ENCODE measurements at regions not wholly inside any gene's neighbourhood (a gene's known extent, or its start where the extent isn't known, plus 50 kb on each side); places are given as distances from the start of the nearest gene placed in this dataset.
A peak's percentile ranks its signal among the peaks of the same experiment; 100 is the strongest.
"Not testable (repeated sequence)": the region's sequence is repeated elsewhere in the genome, so short reads cannot be mapped to it uniquely, and the experiment has no call there.

DNA sequence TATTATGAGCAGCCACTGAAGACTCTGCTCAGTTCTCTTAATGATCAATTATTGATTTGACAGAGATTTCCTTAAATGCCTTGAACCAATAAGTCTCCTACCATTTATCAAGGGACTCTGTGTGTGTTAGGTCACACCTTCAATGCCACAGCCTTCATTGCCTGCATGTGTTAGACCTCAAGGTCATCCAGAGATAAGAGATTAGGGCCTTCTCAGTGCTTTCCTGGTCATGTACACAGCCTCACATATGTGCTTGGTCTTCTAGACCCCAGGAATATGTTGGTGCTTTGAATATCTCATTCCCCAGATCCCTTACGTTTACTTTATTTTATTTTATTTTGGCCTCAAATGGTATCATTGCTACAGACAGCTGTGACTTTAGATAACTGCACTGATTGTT, 93.0 kb upstream of the CTAGE1 start:
- ATAC-seq (replicated peaks in 6 of 8): no peak
- Histone ChIP-seq H3K4me3 (no peak overlapping the region), H3K4me1 (replicated peaks in 1 of 2) (no peaks in the 10 kb centered on the region), H3K27ac (no peak overlapping the region)
- 20 to 100% (median 78%) methylated on average over 1 of the region's 1 CpG; no CpG with 5 or more reads in 2 of the 10 experiments for WGBS, 10 experiments
- in situ Hi-C loops (cut with MboI; ENCODE audit: low pct_unique_long_range_greater_than_20kb in 2 of 9, low sequenced_read_pairs in 9 of 9, unreplicated experiment in 9 of 9): no loop called here

DNA sequence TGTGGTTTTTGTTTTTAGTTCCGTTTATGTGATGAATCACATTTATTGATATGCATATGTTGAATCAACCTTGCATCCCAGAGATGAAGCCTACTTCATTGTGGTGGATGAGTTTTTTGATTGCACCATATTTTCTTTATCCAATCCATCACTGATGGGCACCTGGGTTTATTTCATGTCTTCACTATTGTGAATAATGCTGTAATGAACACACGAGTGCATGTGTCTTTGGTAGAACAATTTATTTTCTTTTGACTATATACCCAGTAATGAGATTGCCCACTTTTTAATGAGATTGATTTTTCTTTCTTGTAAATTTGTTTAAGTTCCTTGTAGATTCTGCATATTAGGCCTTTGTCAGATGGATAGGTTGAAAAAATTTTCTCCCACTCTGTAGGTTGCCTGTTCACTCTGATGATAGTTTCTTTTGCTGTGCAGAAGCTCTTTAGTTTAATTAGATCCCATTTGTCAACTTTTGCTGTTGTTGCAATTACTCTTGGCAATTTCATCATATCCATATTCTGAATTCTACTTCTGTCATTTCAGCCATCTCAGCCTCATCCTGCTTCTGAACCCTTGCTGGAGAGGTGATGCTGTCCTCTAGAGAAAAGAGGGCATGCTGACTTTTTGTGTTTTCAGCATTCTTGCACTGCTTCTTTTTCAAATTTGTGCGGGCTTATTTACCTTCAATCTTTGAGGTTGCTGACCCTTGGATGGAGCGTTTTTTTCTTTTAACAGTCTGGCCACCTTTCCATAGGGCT, 96.2 kb upstream of the CTAGE1 start:
- 18 to 100% (median 82%) methylated on average over 1 to 4 of the region's 4 CpGs for whole genome bisulfite sequencing, 10 experiments
- ATAC-seq (replicated peaks in 6 of 8): peak in 3 of 8 experiments; percentile 59 to 76 (median 73)
- Histone ChIP-seq H3K27ac (no peak overlapping the region), H3K4me3 (no peak overlapping the region), H3K4me1 (replicated peaks in 1 of 2) (no peaks in the 10 kb centered on the region)
- in situ Hi-C loops (cut with MboI; ENCODE audit: low pct_unique_long_range_greater_than_20kb in 2 of 9, low sequenced_read_pairs in 9 of 9, unreplicated experiment in 9 of 9): no loop called here

DNA sequence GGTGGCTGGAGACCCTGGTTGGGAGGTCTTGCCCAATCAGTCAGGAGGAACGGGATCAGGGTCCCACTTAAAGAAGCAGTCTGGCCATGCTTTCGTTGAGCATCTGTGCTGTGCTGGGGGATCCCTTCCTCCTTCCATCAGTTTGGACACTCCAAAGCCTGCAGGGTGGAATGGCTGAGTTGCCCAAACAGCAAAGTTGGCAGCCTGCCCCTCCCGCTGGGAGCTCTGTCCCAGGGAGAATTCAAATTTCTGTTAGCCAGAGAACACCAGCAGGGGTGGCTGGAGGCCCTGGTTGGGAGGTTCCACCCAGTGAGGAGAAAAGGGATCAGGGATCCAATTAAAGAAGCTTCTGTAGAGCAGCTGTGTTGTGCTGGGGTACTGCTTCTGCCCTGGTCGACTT, 96.9 kb upstream of the CTAGE1 start:
- no peak for ATAC-seq (replicated peaks in 6 of 8)
- no peaks in the 10 kb centered on the region for H3K4me1 ChIP-seq (replicated peaks in 1 of 2)
- in situ Hi-C loops (cut with MboI; ENCODE audit: low pct_unique_long_range_greater_than_20kb in 2 of 9, low sequenced_read_pairs in 9 of 9, unreplicated experiment in 9 of 9): no loop called here
- H3K27ac ChIP-seq: no peak overlapping the region
- H3K4me3 ChIP-seq: no peak overlapping the region
- 80 to 100% (median 88%) methylated on average over 1 to 3 of the region's 4 CpGs; no CpG with 5 or more reads in 6 of the 10 experiments for WGBS, 10 experiments

DNA sequence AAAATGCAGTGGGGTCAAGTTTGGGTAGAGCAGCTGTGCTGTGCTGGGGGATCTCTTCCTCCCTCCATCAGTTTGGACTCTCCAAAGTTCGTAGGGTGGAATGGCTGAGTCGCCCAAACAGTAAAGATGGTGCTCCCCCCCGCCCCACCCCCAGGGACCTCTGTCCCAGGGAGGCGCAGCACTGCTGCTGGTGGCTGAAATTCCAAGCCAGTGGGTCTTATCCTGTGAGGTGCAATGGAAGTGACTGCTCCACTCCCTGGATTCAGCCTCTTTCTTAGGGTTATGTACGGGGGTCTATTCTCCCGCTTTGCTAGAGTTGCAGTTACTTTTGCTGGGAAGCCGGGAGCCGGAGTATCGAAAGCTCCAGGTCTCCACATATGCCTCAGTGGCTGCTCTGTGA, 97.5 kb upstream of the CTAGE1 start:
- no peaks in the 10 kb centered on the region for H3K4me1 ChIP-seq (replicated peaks in 1 of 2)
- ATAC-seq (replicated peaks in 6 of 8): no peak
- in situ Hi-C loops (cut with MboI; ENCODE audit: low pct_unique_long_range_greater_than_20kb in 2 of 9, low sequenced_read_pairs in 9 of 9, unreplicated experiment in 9 of 9): no loop called here
- H3K4me3 ChIP-seq: no peak overlapping the region
- 0 to 100% (median 100%) methylated on average over 1 to 4 of the region's 9 CpGs; no CpG with 5 or more reads in 7 of the 10 experiments for WGBS, 10 experiments
- H3K27ac ChIP-seq: no peak overlapping the region

DNA sequence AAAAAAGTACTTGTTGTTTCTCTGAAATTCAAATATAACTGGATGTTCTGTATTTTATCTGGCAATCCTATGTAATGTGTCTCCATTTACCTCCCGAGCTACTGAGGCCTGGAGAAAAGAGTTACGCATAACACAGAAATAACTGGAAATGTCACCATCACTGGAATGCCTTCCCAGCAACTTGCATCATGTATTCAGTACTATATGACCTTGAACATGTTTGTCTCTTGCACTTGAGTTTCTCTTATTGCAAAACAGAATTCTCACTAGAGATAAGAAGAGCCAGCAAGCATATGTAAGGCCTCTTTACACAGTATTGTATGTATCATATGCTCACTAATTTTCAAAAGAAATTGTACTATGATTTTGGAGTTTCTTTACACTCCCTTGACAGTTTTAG, 99.6 kb upstream of the CTAGE1 start:
- no peaks in the 10 kb centered on the region for H3K4me1 ChIP-seq (replicated peaks in 1 of 2)
- H3K4me3 ChIP-seq: no peak overlapping the region
- ATAC-seq (replicated peaks in 6 of 8): no peak
- no peak overlapping the region for H3K27ac ChIP-seq
- in situ Hi-C loops (cut with MboI; ENCODE audit: low pct_unique_long_range_greater_than_20kb in 2 of 9, low sequenced_read_pairs in 9 of 9, unreplicated experiment in 9 of 9): no loop called here
- WGBS, 10 experiments: 67 to 94% (median 88%) methylated on average over 1 to 2 of the region's 2 CpGs; no CpG with 5 or more reads in 1 of the 10 experiments

DNA sequence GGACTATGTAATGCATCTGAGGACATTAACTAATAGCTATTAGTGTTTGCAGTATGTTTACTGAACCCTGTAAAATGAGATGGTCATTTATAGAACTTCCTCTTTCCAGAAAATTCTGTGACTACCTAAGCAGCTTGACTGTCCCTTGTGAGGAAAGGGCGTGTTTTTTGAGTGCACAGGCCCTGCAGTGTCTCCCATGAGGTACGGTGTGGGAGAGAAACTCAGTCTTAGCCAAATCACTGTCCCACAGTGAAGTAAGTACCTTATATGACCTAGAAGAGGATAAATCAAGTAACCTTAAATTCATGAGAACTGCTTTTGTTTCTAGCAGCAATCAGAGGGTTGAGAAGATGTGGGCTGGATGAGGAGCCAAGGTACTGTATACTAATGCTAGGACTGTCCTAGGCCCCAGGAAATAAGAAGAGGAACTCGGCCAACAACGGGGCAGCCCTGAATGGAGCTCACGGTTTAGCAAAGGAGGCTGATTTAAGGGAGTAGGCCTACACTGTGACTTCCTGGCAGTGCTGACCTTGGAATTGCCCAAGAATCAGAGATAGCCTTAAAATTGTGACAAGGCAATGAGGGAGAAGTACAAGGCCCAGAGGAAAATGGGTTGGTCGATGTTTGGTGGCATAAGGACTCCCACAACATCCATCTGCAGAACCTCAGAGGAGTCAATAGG, 103.5 kb upstream of the CTAGE1 start:
- Histone ChIP-seq H3K27ac (no peak overlapping the region), H3K4me1 (replicated peaks in 1 of 2) (no peaks in the 10 kb centered on the region), H3K4me3 (no peak overlapping the region)
- WGBS, 10 experiments: 0 to 100% (median 88%) methylated on average over 1 to 5 of the region's 6 CpGs; no CpG with 5 or more reads in 4 of the 10 experiments
- in situ Hi-C loops (cut with MboI; ENCODE audit: low pct_unique_long_range_greater_than_20kb in 2 of 9, low sequenced_read_pairs in 9 of 9, unreplicated experiment in 9 of 9): no loop called here
- no peak for ATAC-seq (replicated peaks in 6 of 8)

DNA sequence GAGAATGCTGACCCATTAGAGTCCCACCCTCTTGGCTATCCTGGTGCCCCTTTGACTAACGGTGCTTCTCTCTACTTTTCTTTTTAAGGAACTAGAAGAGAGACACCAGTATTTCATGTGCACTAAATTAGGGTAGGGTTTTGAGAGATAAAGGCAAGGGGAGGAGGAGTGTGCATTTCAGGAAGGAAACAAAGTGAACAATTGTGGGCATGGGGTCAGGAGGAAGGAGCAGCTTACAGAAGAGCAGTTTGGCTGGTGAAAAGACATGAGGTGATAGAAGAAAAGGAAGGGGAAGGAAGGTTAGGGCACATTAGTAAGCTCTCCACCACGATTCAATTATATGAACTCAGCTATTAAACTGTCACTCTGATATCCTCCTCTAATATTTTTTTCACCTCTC, 105.8 kb upstream of the CTAGE1 start:
- in situ Hi-C loops (cut with MboI; ENCODE audit: low pct_unique_long_range_greater_than_20kb in 2 of 9, low sequenced_read_pairs in 9 of 9, unreplicated experiment in 9 of 9): no loop called here
- WGBS, 10 experiments: 0 to 92% (median 58%) methylated on average over 1 to 2 of the region's 2 CpGs; no CpG with 5 or more reads in 2 of the 10 experiments
- H3K4me3 ChIP-seq: no peak overlapping the region
- H3K27ac ChIP-seq: no peak overlapping the region
- no peaks in the 10 kb centered on the region for H3K4me1 ChIP-seq (replicated peaks in 1 of 2)
- no peak for ATAC-seq (replicated peaks in 6 of 8)

DNA sequence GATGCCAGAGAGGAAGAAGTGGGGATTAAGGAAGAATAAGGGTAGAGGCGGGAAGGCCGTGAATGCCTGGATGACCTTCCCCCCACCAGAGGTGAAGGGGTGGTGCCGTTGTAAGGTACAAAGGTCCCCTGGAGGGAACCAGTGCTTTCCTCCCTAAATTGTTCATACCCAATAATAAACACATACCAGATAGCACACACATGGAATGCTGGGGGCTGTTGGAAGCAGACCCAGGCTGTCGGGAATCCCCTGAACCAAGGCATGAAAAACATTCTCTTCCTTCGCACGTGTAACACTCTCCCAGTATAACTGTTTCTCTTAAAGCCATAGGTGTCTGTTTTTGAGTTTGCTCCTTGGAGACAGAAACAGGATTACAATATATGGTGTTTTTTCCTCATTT, 107.1 kb upstream of the CTAGE1 start:
- ATAC-seq (replicated peaks in 6 of 8): no peak
- H3K27ac ChIP-seq: no peak overlapping the region
- H3K4me3 ChIP-seq: no peak overlapping the region
- 0 to 89% (median 60%) methylated on average over 1 to 6 of the region's 6 CpGs; no CpG with 5 or more reads in 1 of the 10 experiments for WGBS, 10 experiments
- in situ Hi-C loops (cut with MboI; ENCODE audit: low pct_unique_long_range_greater_than_20kb in 2 of 9, low sequenced_read_pairs in 9 of 9, unreplicated experiment in 9 of 9): loop anchor here in 1 of 9 experiments (25.0 kb wide), 1 partner anchor 87 kb away; no protein-coding TSS in a partner anchor
- H3K4me1 ChIP-seq (replicated peaks in 1 of 2): no peaks in the 10 kb centered on the region

DNA sequence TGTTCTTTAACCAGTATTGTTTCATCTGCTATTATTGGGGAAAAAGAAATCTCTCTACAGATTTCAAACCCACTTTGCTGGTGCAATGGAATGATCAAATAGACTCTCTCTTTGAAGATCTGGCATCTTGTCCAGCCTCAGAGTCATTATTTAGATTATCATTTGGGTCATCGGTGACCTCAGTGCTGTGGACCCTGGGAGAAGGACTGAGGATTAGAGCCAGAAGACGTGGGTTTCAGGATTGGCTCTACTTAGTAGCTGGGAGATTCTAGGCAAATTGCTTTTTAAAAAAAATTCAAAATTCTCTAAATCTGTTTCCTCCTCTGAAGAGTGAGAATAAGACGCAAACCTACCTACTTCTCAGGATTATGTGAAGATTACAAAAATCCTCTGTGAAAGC, 107.6 kb upstream of the CTAGE1 start:
- in situ Hi-C loops (cut with MboI; ENCODE audit: low pct_unique_long_range_greater_than_20kb in 2 of 9, low sequenced_read_pairs in 9 of 9, unreplicated experiment in 9 of 9): loop anchor here in 1 of 9 experiments (25.0 kb wide), 1 partner anchor 88 kb away; no protein-coding TSS in a partner anchor
- H3K4me1 ChIP-seq (replicated peaks in 1 of 2): no peaks in the 10 kb centered on the region
- H3K4me3 ChIP-seq: no peak overlapping the region
- ATAC-seq (replicated peaks in 6 of 8): no peak
- H3K27ac ChIP-seq: no peak overlapping the region
- WGBS, 10 experiments: 58 to 100% (median 84%) methylated on average over 1 to 3 of the region's 3 CpGs; no CpG with 5 or more reads in 4 of the 10 experiments

DNA sequence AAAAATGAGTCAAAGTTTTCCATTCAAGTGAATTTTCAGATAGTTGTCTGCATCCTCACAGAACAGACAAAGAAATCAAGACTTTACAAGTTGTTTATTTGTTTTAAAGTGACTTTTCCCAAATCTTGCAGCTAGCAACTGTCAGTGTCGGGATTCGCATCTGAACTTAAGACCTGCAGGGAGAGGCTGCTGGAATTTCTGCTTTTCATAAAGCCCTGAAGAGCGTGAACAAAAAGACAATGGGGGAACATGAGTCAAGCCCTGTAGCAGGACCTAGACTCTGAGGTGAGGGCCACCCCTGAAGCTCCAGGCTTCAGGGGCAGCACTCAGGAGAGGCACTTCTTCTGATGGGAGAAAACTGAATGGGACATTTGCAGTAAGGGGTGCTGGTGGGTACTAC, 108.2 kb upstream of the CTAGE1 start:
- WGBS, 10 experiments: 40 to 94% (median 83%) methylated on average over 1 to 3 of the region's 3 CpGs; no CpG with 5 or more reads in 4 of the 10 experiments
- in situ Hi-C loops (cut with MboI; ENCODE audit: low pct_unique_long_range_greater_than_20kb in 2 of 9, low sequenced_read_pairs in 9 of 9, unreplicated experiment in 9 of 9): loop anchor here in 1 of 9 experiments (25.0 kb wide), 1 partner anchor 89 kb away; no protein-coding TSS in a partner anchor

DNA sequence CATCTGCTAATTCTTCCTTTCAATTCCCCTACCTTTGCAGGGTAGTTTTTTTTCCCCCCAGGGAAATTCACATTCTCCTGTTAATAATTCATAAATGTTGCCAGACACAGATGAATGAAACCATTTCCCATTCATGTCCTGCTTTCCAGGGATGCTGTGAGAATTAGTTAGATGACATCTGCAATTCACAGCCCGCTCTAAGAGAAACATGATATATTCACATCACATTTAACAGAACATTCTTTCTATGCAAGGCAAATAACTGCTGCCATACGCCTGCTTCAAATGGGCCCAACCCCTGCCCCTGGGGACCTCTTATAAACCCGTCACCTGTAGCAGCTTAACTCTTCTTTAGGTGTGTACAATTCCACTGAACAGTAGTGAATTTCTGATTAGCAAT, 110.6 kb upstream of the CTAGE1 start:
- in situ Hi-C loops (cut with MboI; ENCODE audit: low pct_unique_long_range_greater_than_20kb in 2 of 9, low sequenced_read_pairs in 9 of 9, unreplicated experiment in 9 of 9): loop anchor here in 1 of 9 experiments (25.0 kb wide), 1 partner anchor 91 kb away; no protein-coding TSS in a partner anchor
- 0 to 100% (median 74%) methylated on average over 1 to 3 of the region's 3 CpGs; no CpG with 5 or more reads in 2 of the 10 experiments for WGBS, 10 experiments
- Histone ChIP-seq H3K27ac (no peak overlapping the region), H3K4me1 (replicated peaks in 1 of 2) (no peaks in the 10 kb centered on the region), H3K4me3 (no peak overlapping the region)
- ATAC-seq (replicated peaks in 6 of 8): peak in 3 of 8 experiments; percentile 81 to 88 (median 85)

More for the DNA sequence above, 108.2 kb upstream of the CTAGE1 start:
- no peak overlapping the region for H3K27ac ChIP-seq
- H3K4me1 ChIP-seq (replicated peaks in 1 of 2): no peaks in the 10 kb centered on the region
- no peak overlapping the region for H3K4me3 ChIP-seq
- ATAC-seq (replicated peaks in 6 of 8): no peak

DNA sequence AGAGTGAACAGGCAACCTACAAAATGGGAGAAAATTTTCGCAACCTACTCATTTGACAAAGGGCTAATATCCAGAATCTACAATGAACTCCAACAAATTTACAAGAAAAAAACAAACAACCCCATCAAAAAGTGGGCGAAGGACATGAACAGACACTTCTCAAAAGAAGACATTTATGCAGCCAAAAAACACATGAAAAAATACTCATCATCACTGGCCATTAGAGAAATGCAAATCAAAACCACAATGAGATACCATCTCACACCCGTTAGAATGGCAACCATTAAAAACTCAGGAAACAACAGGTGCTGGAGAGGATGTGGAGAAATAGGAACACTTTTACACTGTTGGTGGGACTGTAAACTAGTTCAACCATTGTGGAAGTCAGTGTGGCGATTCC, 117.0 kb upstream of the CTAGE1 start:
- H3K27ac ChIP-seq; H3K4me1 ChIP-seq (replicated peaks in 1 of 2); ATAC-seq (replicated peaks in 6 of 8); H3K4me3 ChIP-seq: not testable (repeated sequence)
- in situ Hi-C loops (cut with MboI; ENCODE audit: low pct_unique_long_range_greater_than_20kb in 2 of 9, low sequenced_read_pairs in 9 of 9, unreplicated experiment in 9 of 9): loop anchor here in 1 of 9 experiments (25.0 kb wide), 1 partner anchor 97 kb away; no protein-coding TSS in a partner anchor
- WGBS, 10 experiments: no CpG with 5 or more reads among the region's 4 CpGs

DNA sequence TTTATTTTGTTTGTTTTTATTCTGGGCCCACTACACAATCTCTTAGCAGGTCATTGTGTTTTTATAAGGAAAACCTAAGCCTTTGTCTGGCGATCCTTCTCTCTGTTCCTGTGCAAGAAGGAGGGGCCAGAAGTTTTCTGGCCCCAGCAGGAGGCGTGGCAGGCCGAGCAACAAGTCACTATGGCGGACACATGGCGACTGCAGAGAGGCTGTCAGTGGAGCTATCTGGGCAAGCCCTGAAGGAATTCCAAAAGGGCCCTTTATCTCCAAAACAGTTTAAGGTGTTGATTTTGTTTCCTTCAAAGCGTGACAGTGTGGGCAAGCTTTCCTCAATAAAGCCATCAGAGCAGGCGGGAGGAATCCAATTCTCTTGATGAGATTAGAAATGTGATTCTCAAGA, 118.8 kb upstream of the CTAGE1 start:
- Histone ChIP-seq H3K4me3 (no peak overlapping the region), H3K27ac (no peak overlapping the region), H3K4me1 (replicated peaks in 1 of 2) (no peaks in the 10 kb centered on the region)
- in situ Hi-C loops (cut with MboI; ENCODE audit: low pct_unique_long_range_greater_than_20kb in 2 of 9, low sequenced_read_pairs in 9 of 9, unreplicated experiment in 9 of 9): loop anchor here in 1 of 9 experiments (25.0 kb wide), 1 partner anchor 99 kb away; no protein-coding TSS in a partner anchor
- WGBS, 10 experiments: 65 to 89% (median 81%) methylated on average over 1 to 7 of the region's 7 CpGs; no CpG with 5 or more reads in 1 of the 10 experiments
- no peak for ATAC-seq (replicated peaks in 6 of 8)
